ENCODE measurements at regions not wholly inside any gene's neighbourhood (a gene's known extent, or its start where the extent isn't known, plus 50 kb on each side); places are given as distances from the start of the nearest gene placed in this dataset.

GRCh38 chr6:134495203-134495889, 177.4 kb upstream of the SGK1 start:
- no peak overlapping the region for H3K4me3 Mint-ChIP-seq (ENCODE audit: low read depth, unreplicated experiment)
- intact Hi-C loops (cut with micrococcal nuclease; ENCODE audit: unreplicated experiment) = no loop called here
- H3K36me3 Mint-ChIP-seq (ENCODE audit: insufficient read depth, unreplicated experiment) = no peaks in the 10 kb centered on the region
- H3K9me3 Mint-ChIP-seq (ENCODE audit: low read depth, unreplicated experiment) = no peaks in the 10 kb centered on the region
- CTCF ChIA-PET = interaction anchor here (0.7 kb wide), 2 partner anchors 31 to 1585 kb away, joined by 3 to 5 read pairs; no protein-coding TSS in a partner anchor
- DNase-seq = no peak
- no peak for TF ChIP-seq CTCF (IDR thresholded peaks at IDR 0.05; ENCODE audit: unreplicated experiment)
- BruUV-seq (replicated peaks) = no TSS peak
- H3K27ac Mint-ChIP-seq (ENCODE audit: unreplicated experiment) = peak overlapping the region; percentile 8
- peaks cover 21% of the 10 kb centered on the region for H3K4me1 Mint-ChIP-seq (ENCODE audit: low read depth, unreplicated experiment)
- no peaks in the 10 kb centered on the region for H3K27me3 Mint-ChIP-seq (ENCODE audit: unreplicated experiment)

- H3K4me3 Mint-ChIP-seq (ENCODE audit: low read depth, unreplicated experiment) = no peak overlapping the region
- H3K4me1 Mint-ChIP-seq (ENCODE audit: low read depth, unreplicated experiment) = peaks cover 25% of the 10 kb centered on the region
- DNase-seq = no peak
- CTCF ChIA-PET = no interaction called here
- H3K27me3 Mint-ChIP-seq (ENCODE audit: unreplicated experiment) = no peaks in the 10 kb centered on the region
- no peak for TF ChIP-seq CTCF (IDR thresholded peaks at IDR 0.05; ENCODE audit: unreplicated experiment)
- no peaks in the 10 kb centered on the region for H3K9me3 Mint-ChIP-seq (ENCODE audit: low read depth, unreplicated experiment)
- no TSS peak for BruUV-seq (replicated peaks)
- no peak overlapping the region for H3K27ac Mint-ChIP-seq (ENCODE audit: unreplicated experiment)
- intact Hi-C loops (cut with micrococcal nuclease; ENCODE audit: unreplicated experiment) = loop anchor here (5.0 kb wide), 2 partner anchors 41 to 316 kb away; no protein-coding TSS in a partner anchor
- no peaks in the 10 kb centered on the region for H3K36me3 Mint-ChIP-seq (ENCODE audit: insufficient read depth, unreplicated experiment)
These were observed 175.9 kb upstream of the SGK1 start for GRCh38 chr6:134493789-134494188.

GRCh38 chr6:134491477-134491876, 173.6 kb upstream of the SGK1 start:
- Mint-ChIP-seq H3K36me3 (ENCODE audit: insufficient read depth, unreplicated experiment) (no peaks in the 10 kb centered on the region), H3K27me3 (ENCODE audit: unreplicated experiment) (no peaks in the 10 kb centered on the region), H3K4me1 (ENCODE audit: low read depth, unreplicated experiment) (peaks cover 34% of the 10 kb centered on the region), H3K27ac (ENCODE audit: unreplicated experiment) (peak overlapping the region; percentile 79), H3K9me3 (ENCODE audit: low read depth, unreplicated experiment) (no peaks in the 10 kb centered on the region), H3K4me3 (ENCODE audit: low read depth, unreplicated experiment) (no peak overlapping the region)
- TF ChIP-seq CTCF (IDR thresholded peaks at IDR 0.05; ENCODE audit: unreplicated experiment) = no peak
- no TSS peak for BruUV-seq (replicated peaks)
- peak; percentile 42 for DNase-seq
- intact Hi-C loops (cut with micrococcal nuclease; ENCODE audit: unreplicated experiment) = loop anchor here (5.0 kb wide), 2 partner anchors 39 to 314 kb away; no protein-coding TSS in a partner anchor
- CTCF ChIA-PET = interaction anchor here (0.7 kb wide), 1 partner anchor 24 kb away, joined by 5 read pairs; no protein-coding TSS in a partner anchor

- Mint-ChIP-seq H3K27ac (ENCODE audit: unreplicated experiment) (no peak overlapping the region), H3K27me3 (ENCODE audit: unreplicated experiment) (no peaks in the 10 kb centered on the region), H3K4me1 (ENCODE audit: low read depth, unreplicated experiment) (peaks cover 31% of the 10 kb centered on the region), H3K4me3 (ENCODE audit: low read depth, unreplicated experiment) (no peak overlapping the region), H3K36me3 (ENCODE audit: insufficient read depth, unreplicated experiment) (no peaks in the 10 kb centered on the region), H3K9me3 (ENCODE audit: low read depth, unreplicated experiment) (no peaks in the 10 kb centered on the region)
- DNase-seq = no peak
- TF ChIP-seq CTCF (IDR thresholded peaks at IDR 0.05; ENCODE audit: unreplicated experiment) = no peak
- intact Hi-C loops (cut with micrococcal nuclease; ENCODE audit: unreplicated experiment) = no loop called here
- CTCF ChIA-PET = interaction anchor here (0.5 kb wide), 1 partner anchor 342 kb away, joined by 3 read pairs; no protein-coding TSS in a partner anchor
- BruUV-seq (replicated peaks) = no TSS peak
These were observed 164.8 kb upstream of the SGK1 start for GRCh38 chr6:134482593-134483270.
